ENCODE measurements at regions not wholly inside any gene's neighbourhood (a gene's known extent, or its start where the extent isn't known, plus 50 kb on each side); places are given as distances from the start of the nearest gene placed in this dataset.

DNA sequence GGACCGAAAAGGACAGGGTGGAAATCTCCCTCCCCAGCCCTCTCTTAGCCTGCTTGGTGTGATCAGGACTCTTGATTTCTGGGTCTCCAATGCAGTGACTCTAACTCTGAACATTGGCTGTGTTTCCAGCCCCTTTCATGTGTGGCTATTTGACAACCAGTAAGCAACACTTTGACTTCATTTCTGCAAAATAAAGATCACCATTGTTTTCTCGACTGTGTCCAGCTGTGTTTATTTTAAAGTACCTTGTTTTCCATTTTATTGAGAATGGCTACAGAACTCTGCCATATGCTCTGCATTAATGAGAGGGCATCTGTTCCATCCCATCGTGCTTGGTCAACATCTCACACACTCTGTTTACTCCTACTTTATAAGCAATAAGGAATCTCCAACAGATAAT lies 60.9 kb upstream of the TAGAP start:
- Histone ChIP-seq H3K9me3 (ENCODE audit: control insufficient read depth, low read depth, low read length) (no peaks in the 10 kb centered on the region), H3K9ac (ENCODE audit: extremely low read depth, insufficient read length, low read length) (no peak overlapping the region), H2BK120ac (ENCODE audit: low read depth, low read length, poor library complexity, severe bottlenecking) (no peak overlapping the region), H3K79me2 (ENCODE audit: insufficient read depth, low read length) (no peaks in the 10 kb centered on the region), H3K14ac (ENCODE audit: insufficient read depth, low read length) (no peak overlapping the region), H3K23me2 (ENCODE audit: insufficient read length, low read depth, low read length, poor library complexity, severe bottlenecking) (no peaks in the 10 kb centered on the region), H4K5ac (ENCODE audit: insufficient read length, low read depth, low read length) (no peak overlapping the region), H3K27ac (ENCODE audit: insufficient read length, low read depth, low read length) (no peak overlapping the region), H3K18ac (ENCODE audit: insufficient read length, low read depth, low read length) (no peak overlapping the region), H3K4ac (ENCODE audit: low read depth, low read length) (no peak overlapping the region), H2BK20ac (ENCODE audit: low read depth, low read length, poor library complexity, severe bottlenecking) (no peak overlapping the region), H3K4me2 (ENCODE audit: insufficient read depth, insufficient read length, low read length) (no peak overlapping the region), H2BK15ac (ENCODE audit: low read depth, low read length) (no peak overlapping the region), H2AK5ac (ENCODE audit: insufficient read length, low read length) (no peak overlapping the region), H3T11ph (ENCODE audit: low read length) (no peak overlapping the region), H2BK5ac (ENCODE audit: insufficient read length, low read length) (no peak overlapping the region), H4K91ac (ENCODE audit: insufficient read length, low read depth, low read length) (no peak overlapping the region), H4K8ac (replicated peaks; ENCODE audit: insufficient read length, low read depth, low read length) (no peak overlapping the region), H3K79me1 (ENCODE audit: insufficient read depth, low read depth, low read length, poor library complexity, severe bottlenecking) (no peaks in the 10 kb centered on the region), H4K20me1 (ENCODE audit: control insufficient read depth, insufficient read depth, insufficient read length) (no peaks in the 10 kb centered on the region), H2AFZ (ENCODE audit: low read length) (no peak overlapping the region), H3K23ac (ENCODE audit: insufficient read length, low read depth, low read length) (no peak overlapping the region), H2BK12ac (ENCODE audit: insufficient read length, low read depth, low read length) (no peak overlapping the region), H3K4me1 (ENCODE audit: insufficient read depth, low read length) (no peaks in the 10 kb centered on the region; the same call in 1 of the 2 replicates), H3K27me3 (ENCODE audit: insufficient read depth, low read length) (no peaks in the 10 kb centered on the region), H3K56ac (ENCODE audit: insufficient read length, low read depth, low read length) (no peak overlapping the region)
- TF ChIP-seq CTCF (conservative IDR thresholded peaks at IDR 0.05), result no peak
- no peak overlapping the region for H3K27ac Mint-ChIP-seq
- no peaks in the 10 kb centered on the region for H3K9me3 Mint-ChIP-seq
- no CpG with 5 or more reads among the region's 3 CpGs for WGBS (ENCODE audit: extremely low coverage, insufficient read length, low lambda C conversion rate)
- no peak overlapping the region for H3K4me3 Mint-ChIP-seq
- H3K36me3 Mint-ChIP-seq (ENCODE audit: insufficient read depth in 1 of 3, low read depth in 3 of 3), result no peaks in the 10 kb centered on the region
- DNase-seq, result no peak
- peaks cover 14 to 18% of the 10 kb centered on the region in 2 experiments for H3K4me1 Mint-ChIP-seq
- peaks cover under 1% of the 10 kb centered on the region; the same call in 1 of the 2 replicates for H3K27me3 Mint-ChIP-seq (ENCODE audit: low read depth)

All from H9 (cell line).